OCI-LY3 (cell line): ENCODE measurements at regions not wholly inside any gene's neighbourhood (a gene's known extent, or its start where the extent isn't known, plus 50 kb on each side); places are given as distances from the start of the nearest gene placed in this dataset.

Experiments
- H2AFZ ChIP-seq: fragments of 200-600, 300-600 bp; shearing (Covaris generic); 2 replicates; pipeline ENCODE4 v1.6.0; 2014; ENCODE audit warnings: antibody characterized with exemption, low read depth, low read length
- H3K27ac ChIP-seq: fragments of 200-600, 300-600 bp; sonication (generic); 2 replicates; pipeline ENCODE4 v1.5.1; 2014; ENCODE audit warnings: mild to moderate bottlenecking, low read length, moderate library complexity, mixed read lengths
- H3K27me3 ChIP-seq: fragments of 200-600, 300-600 bp; sonication (generic); 2 replicates; pipeline ENCODE4 v1.6.1; 2014; ENCODE audit warnings: low read depth, low read length, mixed read lengths
- H3K36me3 ChIP-seq: fragments of 200-600, 300-600 bp; sonication (generic); replicated peaks from 2 replicates; pipeline ENCODE3; 2014; ENCODE audit warnings: low read depth, low read length, mixed read lengths
- H3K4me1 ChIP-seq: fragments of 300-600, 200-600 bp; sonication (generic); 2 replicates; pipeline ENCODE4 v1.6.1; 2014; ENCODE audit warnings: low read length, mixed read lengths
- H3K4me2 ChIP-seq: fragments of 200-600, 300-600 bp; sonication (generic); 2 replicates; pipeline ENCODE4 v1.6.1; 2014; ENCODE audit warnings: low read length, mixed read lengths
- H3K4me3 ChIP-seq: fragments of 300-600, 200-600 bp; sonication (generic); 2 replicates; pipeline ENCODE4 v1.5.1; 2014; ENCODE audit warnings: antibody characterized with exemption, mild to moderate bottlenecking, low read length, moderate library complexity
- H3K79me2 ChIP-seq: fragments of 300-600, 200-600 bp; shearing (Covaris generic); 2 replicates; pipeline ENCODE4 v1.6.1; 2014; ENCODE audit warnings: mild to moderate bottlenecking, low read length, mixed read lengths
- H3K9ac ChIP-seq: fragments of 300-600, 200-600 bp; shearing (Covaris generic); 2 replicates; pipeline ENCODE4 v1.6.0; 2014; ENCODE audit warnings: mild to moderate bottlenecking, low read length, moderate library complexity
- H3K9me3 ChIP-seq: fragments of 200-600, 300-600 bp; shearing (Covaris generic); 2 replicates; pipeline ENCODE4 v1.6.1; 2014; ENCODE audit warnings: low read length, mixed read lengths; ENCODE audit not compliant: insufficient read depth
- H4K20me1 ChIP-seq: fragments of 200-600, 300-600 bp; sonication (generic); 2 replicates; pipeline ENCODE4 v1.6.1; 2016; ENCODE audit warnings: low read length, mixed read lengths; ENCODE audit not compliant: insufficient read depth
- CTCF ChIP-seq: fragments of 200-600, 300-600 bp; sonication (generic); IDR thresholded peaks from 2 replicates; pipeline ENCODE4 v1.5.1; 2014; ENCODE audit warnings: antibody characterized with exemption, low read length, low read depth
- EZH2phosphoT487 ChIP-seq: fragments of 200-600 bp; shearing (Covaris generic); IDR thresholded peaks from 2 replicates; pipeline ENCODE4 v1.6.1; 2018; ENCODE audit warnings: antibody characterized with exemption, mixed run types, low read depth

DNA sequence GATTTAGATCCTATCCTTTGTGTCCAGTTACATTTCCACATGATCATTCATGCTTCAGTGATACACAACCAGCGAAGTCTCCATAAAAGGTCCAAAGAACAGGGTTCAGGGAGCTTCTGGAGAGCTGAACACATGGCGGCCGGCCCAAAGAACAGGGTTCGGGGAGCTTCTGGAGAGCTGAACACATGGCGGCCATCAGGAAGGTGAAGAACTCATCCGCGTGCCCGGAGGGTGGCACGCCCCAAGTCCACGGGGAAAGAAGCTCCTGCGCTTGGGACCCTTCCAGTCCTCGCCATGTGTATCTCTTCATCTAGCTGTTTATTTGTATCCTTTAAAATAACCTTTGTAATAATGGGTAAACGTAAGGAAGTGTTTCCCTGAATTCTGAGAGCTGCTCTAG, 91.9 kb upstream of the FLRT2 start:
- TF ChIP-seq CTCF (no peak), EZH2phosphoT487 (no peak)
- Histone ChIP-seq H2AFZ (no peak overlapping the region), H3K4me3 (no peak overlapping the region), H3K9ac (no peak overlapping the region), H3K4me2 (no peak overlapping the region), H3K27ac (no peak overlapping the region), H3K9me3 (no peaks in the 10 kb centered on the region), H4K20me1 (no peaks in the 10 kb centered on the region), H3K36me3 (no peaks in the 10 kb centered on the region), H3K4me1 (no peaks in the 10 kb centered on the region), H3K27me3 (no peaks in the 10 kb centered on the region), H3K79me2 (no peaks in the 10 kb centered on the region)

- Histone ChIP-seq H3K4me1 (no peaks in the 10 kb centered on the region), H2AFZ (no peak overlapping the region)
- TF ChIP-seq EZH2phosphoT487 = no peak
- TF ChIP-seq CTCF = no peak
Measured at GRCh38 chr14:85438481-85438942, 91.4 kb upstream of the FLRT2 start.

GRCh38 chr14:85439696-85440328, 90.1 kb upstream of the FLRT2 start:
- no peaks in the 10 kb centered on the region for H4K20me1 ChIP-seq
- H3K9ac ChIP-seq = no peak overlapping the region
- no peaks in the 10 kb centered on the region for H3K36me3 ChIP-seq
- H2AFZ ChIP-seq = no peak overlapping the region
- H3K4me2 ChIP-seq = no peak overlapping the region
- TF ChIP-seq EZH2phosphoT487 (no peak), CTCF (no peak)
- H3K9me3 ChIP-seq = no peaks in the 10 kb centered on the region
- H3K4me3 ChIP-seq = no peak overlapping the region
- H3K27me3 ChIP-seq = no peaks in the 10 kb centered on the region
- H3K4me1 ChIP-seq = no peaks in the 10 kb centered on the region
- H3K27ac ChIP-seq = no peak overlapping the region
- no peaks in the 10 kb centered on the region for H3K79me2 ChIP-seq

More at GRCh38 chr14:85438481-85438942, 91.4 kb upstream of the FLRT2 start:
- H3K9ac ChIP-seq = no peak overlapping the region
- no peaks in the 10 kb centered on the region for H3K79me2 ChIP-seq
- H3K4me3 ChIP-seq = no peak overlapping the region
- H3K36me3 ChIP-seq = no peaks in the 10 kb centered on the region
- H3K4me2 ChIP-seq = no peak overlapping the region
- no peaks in the 10 kb centered on the region for H4K20me1 ChIP-seq
- no peak overlapping the region for H3K27ac ChIP-seq
- H3K27me3 ChIP-seq = no peaks in the 10 kb centered on the region
- no peaks in the 10 kb centered on the region for H3K9me3 ChIP-seq

DNA sequence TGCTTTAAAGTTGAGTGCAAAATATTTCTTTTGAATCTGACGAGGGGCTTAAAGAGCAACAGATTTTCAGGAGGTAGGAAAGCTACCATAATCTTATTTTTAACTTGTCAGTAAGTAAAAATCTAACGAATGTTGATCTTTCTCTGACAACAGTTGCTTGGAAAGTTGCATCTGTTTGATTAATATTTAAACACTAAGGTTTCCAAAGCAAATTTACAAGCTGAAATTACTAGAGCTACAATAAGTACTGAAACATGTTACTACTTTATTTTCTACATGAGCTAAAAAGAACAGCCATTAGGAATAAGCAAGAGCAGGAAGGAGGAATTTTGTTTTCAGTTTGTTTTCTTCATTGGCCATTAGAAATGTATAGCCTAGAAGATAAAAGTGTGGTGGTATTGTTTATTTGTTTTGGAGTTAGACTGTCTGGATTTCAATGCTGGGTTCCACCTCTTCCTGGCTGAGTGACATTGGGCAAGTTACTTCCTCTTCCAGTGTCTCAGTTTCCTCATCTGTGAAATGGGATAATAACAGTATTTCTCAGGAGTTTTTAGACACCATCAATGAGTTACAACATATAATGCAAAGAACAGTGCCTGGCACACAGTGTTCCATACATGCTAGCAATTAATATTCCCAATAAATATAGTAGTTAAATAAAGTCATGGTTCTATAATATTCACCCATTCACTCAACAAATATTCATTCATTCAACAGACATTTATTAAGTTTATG, 87.9 kb upstream of the FLRT2 start:
- Histone ChIP-seq H4K20me1 (no peaks in the 10 kb centered on the region), H3K4me2 (no peak overlapping the region), H3K9me3 (no peaks in the 10 kb centered on the region), H3K79me2 (no peaks in the 10 kb centered on the region), H3K9ac (no peak overlapping the region), H3K4me3 (no peak overlapping the region), H3K4me1 (no peaks in the 10 kb centered on the region), H2AFZ (no peak overlapping the region), H3K36me3 (no peaks in the 10 kb centered on the region), H3K27me3 (no peaks in the 10 kb centered on the region), H3K27ac (no peak overlapping the region)
- TF ChIP-seq EZH2phosphoT487 (no peak), CTCF (no peak)
